ENCODE measurements at regions not wholly inside any gene's neighbourhood (a gene's known extent, or its start where the extent isn't known, plus 50 kb on each side); places are given as distances from the start of the nearest gene placed in this dataset.

- Mint-ChIP-seq H3K27ac (no peak overlapping the region), H3K27me3 (ENCODE audit: low read depth) (peaks cover 2% of the 10 kb centered on the region), H3K4me1 (peaks cover 5% of the 10 kb centered on the region), H3K4me3 (no peak overlapping the region), H3K36me3 (no peaks in the 10 kb centered on the region), H3K9me3 (no peaks in the 10 kb centered on the region)
- TF ChIP-seq CTCF (IDR thresholded peaks at IDR 0.05; ENCODE audit: unreplicated experiment): no peak
- no peak for DNase-seq (ENCODE audit: low spot score in 2 of 2, unreplicated experiment in 2 of 2)
These were observed 62.4 kb upstream of the GLIS3 start for GRCh38 chr9:4362281-4362680.

- TF ChIP-seq CTCF (IDR thresholded peaks at IDR 0.05; ENCODE audit: unreplicated experiment): no peak
- Mint-ChIP-seq H3K4me3 (no peak overlapping the region), H3K9me3 (no peaks in the 10 kb centered on the region), H3K4me1 (peaks cover 5% of the 10 kb centered on the region), H3K36me3 (no peaks in the 10 kb centered on the region), H3K27me3 (ENCODE audit: low read depth) (peaks cover 2% of the 10 kb centered on the region), H3K27ac (no peak overlapping the region)
- DNase-seq (ENCODE audit: low spot score in 2 of 2, unreplicated experiment in 2 of 2): no peak
These were observed 59.1 kb upstream of the GLIS3 start for GRCh38 chr9:4359016-4359415.

GRCh38 chr9:4357929-4358328 lies 58.1 kb upstream of the GLIS3 start:
- Mint-ChIP-seq H3K4me1 (peaks cover 5% of the 10 kb centered on the region), H3K9me3 (no peaks in the 10 kb centered on the region), H3K27ac (no peak overlapping the region), H3K27me3 (ENCODE audit: low read depth) (peaks cover 2% of the 10 kb centered on the region), H3K4me3 (no peak overlapping the region), H3K36me3 (no peaks in the 10 kb centered on the region)
- no peak for TF ChIP-seq CTCF (IDR thresholded peaks at IDR 0.05; ENCODE audit: unreplicated experiment)
- no peak for DNase-seq (ENCODE audit: low spot score in 2 of 2, unreplicated experiment in 2 of 2)

GRCh38 chr9:4356306-4356705 lies 56.4 kb upstream of the GLIS3 start:
- Mint-ChIP-seq H3K9me3 (no peaks in the 10 kb centered on the region), H3K4me1 (peaks cover 2% of the 10 kb centered on the region), H3K27me3 (ENCODE audit: low read depth) (no peaks in the 10 kb centered on the region), H3K27ac (no peak overlapping the region), H3K4me3 (no peak overlapping the region), H3K36me3 (no peaks in the 10 kb centered on the region)
- no peak for DNase-seq (ENCODE audit: low spot score in 2 of 2, unreplicated experiment in 2 of 2)
- TF ChIP-seq CTCF (IDR thresholded peaks at IDR 0.05; ENCODE audit: unreplicated experiment): no peak

GRCh38 chr9:4353236-4353635 lies 53.4 kb upstream of the GLIS3 start:
- Mint-ChIP-seq H3K4me3 (no peak overlapping the region), H3K4me1 (peaks cover 2% of the 10 kb centered on the region), H3K36me3 (no peaks in the 10 kb centered on the region), H3K9me3 (no peaks in the 10 kb centered on the region), H3K27me3 (ENCODE audit: low read depth) (no peaks in the 10 kb centered on the region), H3K27ac (no peak overlapping the region)
- no peak for TF ChIP-seq CTCF (IDR thresholded peaks at IDR 0.05; ENCODE audit: unreplicated experiment)
- DNase-seq (ENCODE audit: low spot score in 2 of 2, unreplicated experiment in 2 of 2): no peak

GRCh38 chr9:4349816-4350418 lies 50.0 kb upstream of the GLIS3 start:
- H3K27ac Mint-ChIP-seq: no peak overlapping the region
- TF ChIP-seq CTCF (IDR thresholded peaks at IDR 0.05; ENCODE audit: unreplicated experiment): no peak
- no peaks in the 10 kb centered on the region for H3K36me3 Mint-ChIP-seq
- H3K9me3 Mint-ChIP-seq: no peaks in the 10 kb centered on the region
- no peak overlapping the region for H3K4me3 Mint-ChIP-seq
- peaks cover 6% of the 10 kb centered on the region for H3K4me1 Mint-ChIP-seq
- no peaks in the 10 kb centered on the region for H3K27me3 Mint-ChIP-seq (ENCODE audit: low read depth)
- no peak for DNase-seq (ENCODE audit: low spot score in 2 of 2, unreplicated experiment in 2 of 2)
